Left ventricle myocardium inferior (tissue), 1 donor: ENCODE measurements at regions not wholly inside any gene's neighbourhood (a gene's known extent, or its start where the extent isn't known, plus 50 kb on each side); places are given as distances from the start of the nearest gene placed in this dataset.

Experiments
- DNase-seq: peaks from one replicate; pipeline ENCODE4 v3.0.0-alpha.2; 2020
- H3K27ac ChIP-seq: fragments of 200-600 bp; replicated peaks from 2 replicates; pipeline ENCODE4 v1.8.0; 2021
- H3K27me3 ChIP-seq: fragments of 200-600 bp; 2 replicates; pipeline ENCODE4 v1.8.0; 2021; ENCODE audit warnings: low read depth
- H3K36me3 ChIP-seq: fragments of 200-600 bp; 2 replicates; pipeline ENCODE4 v1.8.0; 2021
- H3K4me1 ChIP-seq: fragments of 200-600 bp; 2 replicates; pipeline ENCODE4 v1.8.0; 2021
- H3K4me3 ChIP-seq: fragments of 200-600 bp; 2 replicates; pipeline ENCODE4 v1.8.0; 2021; ENCODE audit warnings: mild to moderate bottlenecking, moderate library complexity
- H3K9me3 ChIP-seq: fragments of 200-600 bp; replicated peaks from 2 replicates; pipeline ENCODE4 v1.8.0; 2021
- intact Hi-C: fragments of 100-400 bp; cut with micrococcal nuclease; formaldehyde crosslinking; loops from one replicate; pipeline ENCODE4 v1.11.0; 2022
- TF ChIP-seq, protein P1 (sequence below): fragments of 200-600 bp; IDR thresholded peaks from 2 replicates; pipeline ENCODE4 v1.8.0; 2021; ENCODE audit warnings: antibody characterized with exemption, mild to moderate bottlenecking, borderline replicate concordance
- donor health status: DM: no; HTN: yes; CAD: no; lungs with severe emphysema.

DNA sequence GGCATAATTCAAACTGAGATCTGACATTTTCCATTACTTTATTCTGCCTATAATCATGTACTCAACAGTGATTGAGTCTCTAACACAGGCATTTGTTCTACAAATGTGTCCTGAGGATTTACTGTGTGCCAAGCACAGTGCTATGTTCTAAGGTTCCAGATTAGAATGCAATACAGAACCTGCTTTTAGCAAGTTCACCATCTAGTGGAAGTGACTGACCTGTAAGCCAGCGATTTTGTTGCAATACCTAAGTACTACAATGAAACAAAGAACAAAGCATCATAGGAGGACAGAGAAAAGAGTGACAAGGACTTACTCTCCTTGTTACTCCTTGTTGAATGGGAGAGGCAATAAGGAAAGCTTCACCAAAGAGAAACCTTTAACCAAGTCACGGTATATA is 348.1 kb downstream of the ELAVL2 start:
- H3K4me3 ChIP-seq: no peak overlapping the region
- H3K36me3 ChIP-seq: no peaks in the 10 kb centered on the region
- no peak for DNase-seq
- H3K27me3 ChIP-seq: no peaks in the 10 kb centered on the region
- H3K4me1 ChIP-seq: no peaks in the 10 kb centered on the region
- intact Hi-C loops: no loop called here
- TF ChIP-seq, protein P1, sequence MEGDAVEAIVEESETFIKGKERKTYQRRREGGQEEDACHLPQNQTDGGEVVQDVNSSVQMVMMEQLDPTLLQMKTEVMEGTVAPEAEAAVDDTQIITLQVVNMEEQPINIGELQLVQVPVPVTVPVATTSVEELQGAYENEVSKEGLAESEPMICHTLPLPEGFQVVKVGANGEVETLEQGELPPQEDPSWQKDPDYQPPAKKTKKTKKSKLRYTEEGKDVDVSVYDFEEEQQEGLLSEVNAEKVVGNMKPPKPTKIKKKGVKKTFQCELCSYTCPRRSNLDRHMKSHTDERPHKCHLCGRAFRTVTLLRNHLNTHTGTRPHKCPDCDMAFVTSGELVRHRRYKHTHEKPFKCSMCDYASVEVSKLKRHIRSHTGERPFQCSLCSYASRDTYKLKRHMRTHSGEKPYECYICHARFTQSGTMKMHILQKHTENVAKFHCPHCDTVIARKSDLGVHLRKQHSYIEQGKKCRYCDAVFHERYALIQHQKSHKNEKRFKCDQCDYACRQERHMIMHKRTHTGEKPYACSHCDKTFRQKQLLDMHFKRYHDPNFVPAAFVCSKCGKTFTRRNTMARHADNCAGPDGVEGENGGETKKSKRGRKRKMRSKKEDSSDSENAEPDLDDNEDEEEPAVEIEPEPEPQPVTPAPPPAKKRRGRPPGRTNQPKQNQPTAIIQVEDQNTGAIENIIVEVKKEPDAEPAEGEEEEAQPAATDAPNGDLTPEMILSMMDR: no peak
- H3K9me3 ChIP-seq: no peaks in the 10 kb centered on the region
- H3K27ac ChIP-seq: no peak overlapping the region

DNA sequence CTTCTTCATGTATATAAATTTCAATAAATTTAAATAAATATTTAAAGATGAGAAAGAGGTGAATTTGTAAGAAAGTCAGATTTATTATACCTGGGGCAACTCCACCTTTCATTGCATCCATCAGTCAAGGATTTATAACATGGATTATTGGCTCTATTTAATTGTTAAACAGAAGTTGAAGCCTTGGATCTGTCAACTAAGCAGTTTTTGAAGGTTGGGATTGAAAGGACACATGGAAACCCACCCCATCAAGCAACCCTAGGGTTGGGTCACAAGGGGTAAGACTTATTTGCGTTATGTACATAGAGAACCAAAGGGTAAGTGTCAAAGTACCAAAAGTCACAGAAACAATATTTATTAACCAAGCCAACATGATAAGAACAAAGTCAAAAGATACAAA is 342.5 kb downstream of the ELAVL2 start:
- intact Hi-C loops: no loop called here

DNA sequence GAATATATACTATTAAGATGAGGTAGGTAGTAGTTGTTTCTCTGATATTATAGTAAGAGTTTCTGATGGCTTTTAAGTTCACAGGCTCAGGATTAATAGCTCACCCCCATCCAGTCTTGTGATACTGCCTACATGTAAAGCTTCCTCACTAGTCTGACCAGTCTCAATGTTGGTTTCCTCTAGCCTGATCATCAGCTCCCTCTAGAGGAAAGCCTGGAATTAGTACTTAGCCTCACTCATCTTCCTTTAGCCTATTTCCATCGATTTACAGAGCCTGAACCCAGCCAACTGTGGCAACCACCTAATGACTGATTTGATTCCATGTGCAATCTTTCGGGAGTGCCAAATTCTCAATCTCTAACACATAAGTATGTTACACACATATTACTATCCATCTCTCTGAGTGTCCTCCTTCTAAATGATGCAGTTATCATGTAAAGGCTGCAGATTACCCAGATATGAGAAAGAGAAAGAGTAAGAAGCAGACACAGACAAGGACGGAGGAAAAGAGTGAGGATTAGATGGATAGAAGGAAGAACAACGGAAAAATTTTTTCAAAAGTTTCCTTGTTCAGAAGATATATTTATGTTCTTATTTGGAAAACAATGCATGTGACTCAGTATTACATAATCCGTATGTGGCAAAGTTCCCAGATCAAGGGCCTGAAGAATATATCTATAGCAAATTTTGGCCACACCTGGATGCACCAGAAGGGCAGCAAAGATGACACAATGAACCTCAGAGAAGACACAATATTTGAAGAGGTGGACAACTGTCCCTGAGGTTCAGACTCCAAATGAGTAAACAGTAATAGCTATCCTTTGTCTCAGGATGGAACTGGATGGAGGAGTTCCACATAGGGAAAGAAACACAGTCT is 333.7 kb downstream of the ELAVL2 start:
- intact Hi-C loops: loop anchor here (10.0 kb wide), 1 partner anchor 368 kb away; no protein-coding TSS in a partner anchor
- no peak overlapping the region for H3K27ac ChIP-seq
- no peaks in the 10 kb centered on the region for H3K27me3 ChIP-seq
- no peaks in the 10 kb centered on the region for H3K9me3 ChIP-seq
- no peaks in the 10 kb centered on the region for H3K36me3 ChIP-seq
- TF ChIP-seq, protein P1: peak; percentile 59
- H3K4me1 ChIP-seq: peaks cover 3% of the 10 kb centered on the region
- no peak for DNase-seq
- no peak overlapping the region for H3K4me3 ChIP-seq

More for the DNA sequence above, 342.5 kb downstream of the ELAVL2 start:
- Histone ChIP-seq H3K4me1 (no peaks in the 10 kb centered on the region), H3K9me3 (no peaks in the 10 kb centered on the region), H3K27ac (no peak overlapping the region), H3K36me3 (no peaks in the 10 kb centered on the region), H3K27me3 (no peaks in the 10 kb centered on the region), H3K4me3 (no peak overlapping the region)
- no peak for DNase-seq
- TF ChIP-seq, protein P1: no peak

DNA sequence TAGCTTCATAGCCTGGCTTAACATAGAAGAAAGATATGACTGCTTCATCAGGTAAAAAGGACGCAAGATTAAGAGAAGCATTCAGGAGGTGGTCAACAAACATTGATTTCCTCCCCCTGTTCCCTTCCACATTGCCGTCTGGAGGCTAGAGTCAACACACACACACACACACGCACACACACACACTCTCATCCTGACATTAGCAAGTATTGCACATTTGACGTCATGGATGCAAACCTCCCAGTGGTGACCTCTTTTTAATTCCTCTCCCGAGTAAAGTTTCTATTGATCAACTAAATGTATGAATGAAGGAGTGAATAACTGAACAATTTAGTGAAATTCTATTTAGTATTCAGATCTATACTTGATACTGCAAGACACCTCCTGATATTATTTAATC is 332.8 kb downstream of the ELAVL2 start:
- Histone ChIP-seq H3K27me3 (no peaks in the 10 kb centered on the region), H3K36me3 (no peaks in the 10 kb centered on the region), H3K9me3 (no peaks in the 10 kb centered on the region), H3K27ac (no peak overlapping the region), H3K4me3 (no peak overlapping the region), H3K4me1 (peaks cover 3% of the 10 kb centered on the region)
- no peak for DNase-seq
- TF ChIP-seq, protein P1: no peak
- intact Hi-C loops: loop anchor here (10.0 kb wide), 1 partner anchor 368 kb away; no protein-coding TSS in a partner anchor

DNA sequence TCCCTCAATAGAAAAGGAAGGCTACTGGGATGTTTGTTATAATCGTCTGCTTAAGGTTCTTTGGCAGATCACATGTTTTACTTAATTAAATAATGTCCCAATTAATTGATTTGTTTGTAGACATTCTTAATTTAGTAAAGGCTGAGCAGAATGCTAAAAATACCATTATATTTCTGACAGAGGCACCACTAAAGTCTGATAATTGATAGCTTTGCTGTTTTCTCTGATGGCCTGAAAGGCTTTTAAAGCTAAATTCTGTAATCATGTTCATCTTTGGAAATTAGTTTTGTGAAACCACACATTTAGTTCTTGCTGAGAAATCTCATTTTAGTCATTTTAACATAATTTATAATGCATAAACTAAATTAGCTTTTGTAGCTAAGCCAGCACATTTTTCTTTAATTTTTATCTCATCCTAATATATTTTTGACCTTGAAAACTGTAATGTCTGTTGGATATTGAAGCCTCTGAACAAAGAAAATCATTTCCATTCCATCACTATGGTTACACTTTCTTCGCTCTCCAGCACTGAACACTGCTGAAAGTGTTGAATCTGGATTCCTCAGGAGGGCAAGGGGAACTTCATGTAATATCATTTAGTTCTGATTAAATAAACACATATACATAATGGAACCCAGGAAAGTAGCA is 329.4 kb downstream of the ELAVL2 start:
- H3K36me3 ChIP-seq: no peaks in the 10 kb centered on the region
- no peak for DNase-seq
- H3K27ac ChIP-seq: no peak overlapping the region
- TF ChIP-seq, protein P1: no peak
- intact Hi-C loops: loop anchor here (10.0 kb wide), 1 partner anchor 372 kb away; no protein-coding TSS in a partner anchor
- H3K4me3 ChIP-seq: no peak overlapping the region
- H3K9me3 ChIP-seq: no peaks in the 10 kb centered on the region
- no peaks in the 10 kb centered on the region for H3K27me3 ChIP-seq
- H3K4me1 ChIP-seq: peaks cover 3% of the 10 kb centered on the region
